ENCODE measurements at regions not wholly inside any gene's neighbourhood (a gene's known extent, or its start where the extent isn't known, plus 50 kb on each side); places are given as distances from the start of the nearest gene placed in this dataset.
"Not testable (repeated sequence)": the region's sequence is repeated elsewhere in the genome, so short reads cannot be mapped to it uniquely, and the experiment has no call there.

DNA sequence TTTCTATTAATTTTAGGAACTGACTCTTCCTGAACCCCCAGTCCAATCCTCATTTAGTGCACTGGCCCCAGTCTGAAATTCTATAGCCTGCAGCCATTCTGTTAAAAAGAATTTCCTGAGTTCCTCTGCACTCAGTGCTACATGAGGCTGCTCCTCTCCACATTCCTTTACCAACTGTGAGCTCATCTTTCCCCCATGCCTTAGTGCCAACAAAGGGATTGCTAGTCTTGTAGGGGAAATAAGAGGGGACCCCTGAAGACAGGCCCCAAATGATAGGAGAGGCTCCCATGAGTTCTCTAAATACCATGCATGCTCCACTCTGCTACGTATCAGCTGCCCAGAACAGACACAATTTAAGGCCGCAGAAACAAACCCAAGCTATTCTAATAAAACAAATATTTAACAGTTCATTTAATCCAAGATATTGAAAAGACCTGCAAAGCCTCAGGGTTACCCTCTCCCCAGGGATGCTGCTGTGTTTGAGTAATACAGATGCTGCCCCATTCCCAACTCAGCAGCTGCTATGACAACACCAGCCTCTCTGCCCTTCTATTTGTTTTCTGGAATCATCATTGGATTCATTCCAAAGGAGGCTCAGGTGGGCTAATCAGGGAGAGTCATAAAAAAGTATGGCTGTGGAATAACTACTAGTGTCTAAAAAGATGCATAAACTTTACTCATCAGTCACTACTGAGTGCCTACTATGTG is 228.5 kb downstream of the TOX3 start:
- ATAC-seq (ENCODE audit: poor library complexity), result no peak
- intact Hi-C loops (cut with DNase I), result no loop called here
- DNase-seq, result no peak

DNA sequence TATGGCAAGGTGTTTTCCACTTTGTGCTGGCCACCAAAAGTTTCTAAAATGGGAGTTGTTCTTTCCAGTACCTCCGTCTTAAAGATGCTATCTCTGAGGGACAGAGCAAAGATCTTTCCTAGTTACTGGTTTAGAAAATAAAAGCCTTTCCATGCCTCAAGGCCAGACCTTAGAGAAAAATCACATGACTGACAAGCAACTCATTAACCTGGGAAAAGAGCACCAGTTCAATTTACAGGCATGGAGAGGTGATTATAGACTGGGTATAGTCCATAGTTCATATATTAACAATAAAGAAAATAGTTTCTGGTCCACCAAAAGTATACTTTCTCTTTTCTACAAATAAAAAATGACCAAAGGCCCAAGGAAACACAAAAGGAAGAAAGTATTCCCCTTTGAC is 230.7 kb downstream of the TOX3 start:
- ATAC-seq (ENCODE audit: poor library complexity), result no peak
- no peak for DNase-seq
- intact Hi-C loops (cut with DNase I), result no loop called here

DNA sequence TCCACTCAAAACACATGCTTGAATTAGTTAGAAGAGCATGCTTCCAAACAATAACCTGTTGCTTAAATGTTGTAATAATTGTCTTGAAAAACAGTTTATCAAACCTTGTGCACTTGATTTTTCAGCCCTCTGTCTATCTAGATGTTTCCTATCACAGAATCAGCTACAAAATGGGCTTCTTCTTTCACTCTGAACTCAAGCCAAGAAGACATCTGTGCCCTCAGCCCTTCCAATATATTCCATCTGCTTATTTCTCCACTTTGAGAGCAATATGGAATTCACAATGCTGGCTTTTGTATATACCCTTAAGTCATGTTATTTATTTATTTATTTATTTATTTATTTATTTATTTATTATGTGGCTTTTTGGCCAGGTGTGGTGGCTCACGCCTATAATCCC is 234.2 kb downstream of the TOX3 start:
- intact Hi-C loops (cut with DNase I), result no loop called here
- ATAC-seq (ENCODE audit: poor library complexity), result no peak
- no peak for DNase-seq

DNA sequence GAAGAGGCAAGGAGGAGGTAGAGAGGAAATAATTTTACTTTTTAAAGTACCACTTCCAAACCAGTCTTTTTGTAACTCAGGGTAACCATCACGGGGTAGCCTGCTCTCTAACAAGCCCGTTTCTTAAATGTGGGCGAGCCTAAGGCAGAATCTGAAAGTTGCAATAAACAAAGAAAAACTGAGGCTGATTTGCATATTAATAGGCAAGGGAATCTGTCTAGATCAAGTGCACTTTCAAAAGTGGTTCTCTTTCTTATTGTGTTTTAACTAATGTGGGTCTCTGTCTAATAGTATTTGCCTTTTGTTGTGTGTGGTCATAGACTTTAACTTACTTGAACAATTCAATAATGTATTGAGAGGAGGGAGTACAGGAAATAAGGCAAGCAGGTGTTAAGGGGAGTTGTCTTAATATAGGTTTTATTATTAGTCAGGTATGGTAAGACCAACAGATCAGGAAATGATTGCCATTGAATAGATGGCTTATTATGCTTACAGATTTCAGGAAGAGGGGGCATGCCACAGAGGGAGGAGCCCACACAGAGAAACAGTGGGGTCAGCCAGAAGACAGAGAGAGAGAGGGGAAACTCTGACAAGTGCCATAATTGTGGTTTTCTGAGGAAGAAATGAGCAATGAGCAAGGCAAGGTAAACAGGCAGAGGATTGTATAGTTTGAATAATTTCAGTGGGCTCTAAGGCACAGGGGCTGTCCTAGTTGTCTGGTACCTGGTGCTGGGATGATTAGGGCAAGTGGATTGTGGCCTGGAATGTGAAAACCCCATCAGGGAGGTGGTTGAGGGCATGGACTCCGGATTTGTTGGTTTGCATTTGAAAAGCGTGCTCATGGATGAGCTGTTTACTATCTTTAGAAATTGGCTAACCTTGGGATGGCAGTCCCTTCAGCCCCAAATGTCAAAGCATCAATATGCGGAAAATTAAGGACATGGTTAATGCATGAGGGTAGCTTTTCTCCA is 237.2 kb downstream of the TOX3 start:
- intact Hi-C loops (cut with DNase I), result no loop called here
- DNase-seq, result no peak
- no peak for ATAC-seq (ENCODE audit: poor library complexity)

DNA sequence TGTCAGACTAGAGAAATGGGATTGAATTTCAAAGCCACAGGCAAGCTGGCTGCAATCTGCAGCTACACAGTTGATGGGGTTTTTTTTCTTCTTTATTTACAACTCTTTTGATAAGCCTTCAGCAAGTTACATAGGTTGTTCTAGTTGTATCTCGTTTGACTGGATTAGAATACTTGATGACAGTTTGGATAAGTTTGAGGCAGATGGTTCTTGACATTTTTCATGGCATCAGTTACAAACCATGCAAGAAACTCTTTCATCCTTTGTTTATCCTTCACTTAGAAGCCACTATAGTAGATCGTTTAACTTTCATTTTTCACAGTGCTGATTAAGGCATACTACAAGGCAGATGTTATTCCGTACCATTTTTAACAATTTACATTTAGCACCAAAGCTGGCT is 238.9 kb downstream of the TOX3 start:
- intact Hi-C loops (cut with DNase I), result no loop called here
- ATAC-seq (ENCODE audit: poor library complexity) (no peak), DNase-seq (no peak)

DNA sequence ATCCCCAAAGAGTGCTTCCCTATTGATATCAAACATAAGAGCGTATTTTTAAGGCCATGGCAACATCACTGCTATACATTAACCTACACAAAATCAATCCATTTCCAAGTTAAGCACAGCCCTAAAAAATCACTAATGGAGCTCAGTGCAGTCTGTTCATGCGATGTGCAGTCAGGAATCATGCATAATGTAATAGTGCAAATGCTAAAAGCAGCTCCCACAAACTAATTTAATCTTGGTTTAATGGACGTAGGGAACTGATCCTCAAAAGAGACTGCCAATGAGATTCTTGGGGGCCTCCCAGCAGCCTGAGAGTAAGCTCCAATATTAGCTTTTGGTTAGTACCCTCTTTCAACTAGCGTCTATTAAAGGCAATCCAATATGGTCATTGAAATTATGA is 245.9 kb downstream of the TOX3 start:
- intact Hi-C loops (cut with DNase I), result no loop called here
- DNase-seq (no peak), ATAC-seq (ENCODE audit: poor library complexity) (no peak)

DNA sequence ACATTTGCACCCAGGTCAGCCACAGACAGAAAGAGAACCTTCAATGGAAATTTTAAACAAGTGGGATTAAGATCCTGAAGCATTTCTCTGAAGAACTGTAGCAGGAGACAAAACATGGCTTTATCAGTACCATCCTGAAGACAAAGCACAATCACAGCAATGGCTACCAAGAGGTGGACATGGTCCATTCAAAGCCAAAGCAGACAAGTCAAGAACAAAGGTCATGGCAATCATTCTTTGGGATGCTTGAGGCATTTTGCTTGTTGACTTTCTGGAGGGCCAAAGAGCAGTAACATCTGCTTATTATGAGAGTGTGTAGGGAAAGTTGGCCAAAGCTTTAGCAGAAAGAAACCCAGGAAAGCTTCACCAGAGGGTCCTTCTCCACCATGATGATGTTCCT is 248.2 kb downstream of the TOX3 start:
- DNase-seq (no peak), ATAC-seq (ENCODE audit: poor library complexity) (no peak)
- intact Hi-C loops (cut with DNase I), result no loop called here

DNA sequence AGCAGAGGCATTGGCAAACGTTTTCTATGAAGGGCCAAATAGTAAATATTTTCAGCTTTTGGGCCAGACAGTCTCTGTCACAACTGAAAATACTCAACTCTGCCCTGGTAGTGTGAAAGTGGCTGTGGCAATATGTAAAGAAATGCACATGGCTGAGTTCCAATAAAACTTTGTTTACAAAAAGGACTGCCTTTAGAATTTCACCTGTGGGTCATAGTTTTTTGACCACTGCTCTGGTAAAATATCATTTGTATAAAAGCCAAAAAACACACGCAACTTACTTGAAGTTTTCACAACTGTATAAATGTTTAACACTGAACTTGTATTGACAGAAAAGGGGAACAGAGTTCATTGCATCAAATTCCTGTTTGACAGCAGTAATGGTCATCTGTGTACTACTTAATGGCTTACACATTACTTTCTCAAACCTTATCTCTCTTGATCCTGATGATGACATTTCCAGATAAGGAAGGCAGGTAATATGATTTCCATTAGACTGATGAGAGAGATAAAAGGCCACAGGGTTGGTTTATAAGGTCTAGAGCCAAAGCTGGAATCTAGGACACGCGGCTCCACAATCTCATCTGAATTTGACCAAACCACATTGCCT is 250.1 kb downstream of the TOX3 start:
- intact Hi-C loops (cut with DNase I); ATAC-seq (ENCODE audit: poor library complexity); DNase-seq: not testable (repeated sequence)

DNA sequence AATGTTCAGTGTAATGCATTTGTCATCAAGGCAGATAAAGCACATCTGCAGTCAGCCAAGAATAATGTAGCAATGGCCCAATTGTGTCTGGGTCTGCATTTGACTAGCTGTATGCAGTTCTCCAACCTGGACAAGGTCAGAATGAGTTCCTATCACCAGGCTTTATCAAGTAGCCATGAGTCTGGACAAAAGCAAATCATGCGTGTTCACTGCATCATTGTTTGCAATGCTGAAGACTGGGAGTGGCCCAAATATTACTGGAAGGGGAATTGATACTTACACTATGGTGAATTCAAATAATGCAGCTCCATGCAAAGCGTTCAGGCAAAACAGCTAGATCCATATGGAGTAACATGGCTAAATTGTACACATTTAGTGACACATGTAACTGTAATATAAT is 250.9 kb downstream of the TOX3 start:
- DNase-seq (no peak), ATAC-seq (ENCODE audit: poor library complexity) (no peak)
- intact Hi-C loops (cut with DNase I), result no loop called here

DNA sequence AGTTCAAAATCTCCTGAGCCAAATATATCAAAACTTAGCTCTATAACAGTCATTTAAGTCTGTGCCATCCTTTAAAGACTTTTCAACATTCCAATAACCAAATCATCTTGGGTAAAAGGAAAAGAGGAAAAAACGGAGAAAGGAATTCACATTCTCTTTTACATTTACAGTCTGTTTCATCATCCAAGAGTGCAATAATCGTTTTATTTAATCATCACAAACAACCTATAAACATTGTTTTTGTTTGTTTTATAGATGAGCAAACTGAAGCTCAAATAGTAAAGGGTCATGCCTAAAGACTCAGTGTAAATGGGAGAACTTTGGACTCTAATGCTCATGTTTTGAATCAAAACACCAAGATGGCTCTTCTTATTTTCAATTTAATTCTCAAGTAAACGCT is 252.3 kb downstream of the TOX3 start:
- DNase-seq (no peak), ATAC-seq (ENCODE audit: poor library complexity) (no peak)
- intact Hi-C loops (cut with DNase I), result no loop called here

DNA sequence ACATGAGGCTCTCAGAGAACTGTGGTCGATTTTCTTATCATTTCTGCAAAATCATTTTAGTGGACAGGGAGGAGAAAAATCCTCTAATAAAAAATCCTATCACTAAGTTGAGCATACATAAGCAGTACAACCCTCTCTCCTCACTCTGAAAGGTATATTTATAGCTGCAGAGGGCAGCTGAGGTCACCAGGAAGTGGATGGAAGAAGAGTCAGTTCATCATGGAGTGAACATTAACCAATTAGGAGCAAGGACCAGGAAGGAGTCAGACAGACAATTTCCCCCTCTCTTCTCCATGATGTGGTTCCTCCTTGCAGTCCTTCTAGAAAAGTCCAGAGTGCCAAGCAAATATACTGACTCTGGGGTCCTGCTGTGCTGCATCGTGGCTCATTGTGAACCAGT is 253.7 kb downstream of the TOX3 start:
- ATAC-seq (ENCODE audit: poor library complexity) (no peak), DNase-seq (no peak)
- intact Hi-C loops (cut with DNase I), result no loop called here

DNA sequence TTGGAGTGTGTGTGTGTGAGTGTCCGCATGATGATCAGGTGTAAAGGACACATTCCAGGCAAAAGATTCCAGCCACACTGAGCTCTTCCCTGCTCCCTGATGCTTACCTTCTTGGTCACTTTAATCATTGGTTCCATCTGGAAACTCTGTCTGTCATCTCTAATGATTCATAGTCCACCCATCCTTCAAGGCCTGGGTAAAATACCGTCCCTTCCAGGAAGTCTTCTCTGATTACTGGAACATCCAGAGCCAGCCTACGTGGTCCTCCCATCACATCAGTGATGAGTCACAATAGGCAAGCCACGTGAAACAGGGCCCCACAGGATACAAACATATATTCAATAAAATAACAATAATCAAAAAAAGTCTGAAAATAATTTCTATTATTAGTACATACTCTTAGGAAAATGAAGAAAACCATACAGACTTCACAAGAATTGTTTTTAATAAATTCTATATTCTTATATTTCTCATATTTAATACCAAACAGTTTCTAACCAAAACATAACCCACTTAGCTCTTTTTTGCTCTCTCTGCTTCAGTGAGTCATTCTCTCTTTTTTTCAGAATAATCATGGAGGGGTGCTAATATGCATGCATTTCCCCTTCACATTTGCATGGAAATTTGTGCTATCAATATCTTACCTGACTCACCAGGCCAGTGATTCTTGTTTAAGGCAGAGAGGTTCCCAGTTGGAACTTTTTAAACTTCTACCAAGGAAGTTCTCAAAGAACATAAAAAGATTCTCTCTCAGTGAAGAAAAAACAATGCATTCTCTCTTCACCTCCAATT is 263.2 kb downstream of the TOX3 start:
- intact Hi-C loops (cut with DNase I), result no loop called here
- DNase-seq, result no peak
- ATAC-seq (ENCODE audit: poor library complexity), result no peak

DNA sequence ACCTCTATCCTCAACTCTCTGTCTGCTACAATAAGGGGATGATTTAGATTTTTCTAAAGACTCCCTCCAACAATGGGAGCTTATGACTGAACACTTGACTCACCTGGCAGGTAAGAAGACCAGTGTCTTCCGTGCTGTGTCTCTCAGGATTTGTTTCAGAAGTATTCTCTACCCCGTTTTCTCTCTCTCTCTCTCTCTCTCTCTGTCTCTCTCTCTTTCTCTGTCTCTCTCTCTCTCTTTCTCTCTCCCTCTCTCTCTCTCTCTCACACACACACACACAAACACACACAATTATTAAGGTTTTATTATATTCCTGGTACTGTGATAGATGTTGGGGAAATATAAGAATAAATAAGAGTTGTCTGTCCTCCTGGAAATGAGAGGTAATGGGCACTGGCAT is 263.9 kb downstream of the TOX3 start:
- intact Hi-C loops (cut with DNase I), result no loop called here
- ATAC-seq (ENCODE audit: poor library complexity) (no peak), DNase-seq (no peak)

DNA sequence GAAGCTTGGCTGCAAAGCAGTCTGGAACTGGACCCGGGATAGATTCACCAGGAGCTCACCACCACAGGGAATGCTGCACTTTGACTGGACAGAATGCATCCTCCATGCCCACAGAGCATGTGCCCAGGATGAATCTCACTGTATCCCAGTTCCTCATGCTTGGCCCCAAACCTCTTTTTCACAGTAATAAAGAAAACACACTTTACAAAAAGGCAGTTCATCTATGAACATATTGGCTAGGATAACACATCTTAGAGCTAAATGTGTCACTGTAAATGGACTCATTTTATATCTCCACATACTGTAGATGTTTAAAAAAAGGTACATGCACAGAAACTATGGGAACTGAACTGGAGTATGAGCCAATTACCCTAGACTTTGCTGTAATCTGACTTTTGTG is 266.9 kb downstream of the TOX3 start:
- DNase-seq (no peak), ATAC-seq (ENCODE audit: poor library complexity) (no peak)
- intact Hi-C loops (cut with DNase I), result no loop called here

DNA sequence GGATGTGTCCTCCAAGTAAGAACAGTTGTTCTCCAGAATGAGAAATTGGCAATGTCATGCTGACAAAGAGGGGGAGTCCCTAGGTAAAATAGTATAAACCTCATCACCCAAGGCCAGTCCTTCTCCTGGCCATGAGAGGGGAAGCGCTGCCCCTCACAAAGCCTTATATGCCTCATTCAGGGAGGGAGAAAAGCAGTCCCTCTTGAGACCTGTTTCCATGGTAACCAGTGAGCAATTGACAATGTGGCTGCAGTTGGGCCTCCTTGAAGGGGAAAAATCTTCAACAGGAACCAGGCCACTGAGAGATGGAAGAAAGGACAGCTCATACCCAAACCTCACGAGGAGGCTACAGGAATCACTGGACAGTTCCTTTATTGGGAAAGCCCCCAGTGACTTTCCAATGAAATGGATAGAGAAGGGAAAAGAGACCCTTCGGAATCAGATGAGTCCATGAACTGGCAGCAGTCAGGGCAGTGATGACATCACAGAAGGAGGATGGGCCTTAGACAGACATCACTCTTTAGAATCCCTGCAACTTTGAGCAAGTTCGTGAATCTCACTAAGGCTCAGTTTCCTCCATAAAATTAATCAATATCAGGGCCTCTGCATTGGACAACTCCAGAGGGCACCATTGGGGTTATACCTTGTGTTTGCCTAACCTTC is 275.7 kb downstream of the TOX3 start:
- intact Hi-C loops (cut with DNase I), result no loop called here
- DNase-seq (no peak), ATAC-seq (ENCODE audit: poor library complexity) (no peak)

DNA sequence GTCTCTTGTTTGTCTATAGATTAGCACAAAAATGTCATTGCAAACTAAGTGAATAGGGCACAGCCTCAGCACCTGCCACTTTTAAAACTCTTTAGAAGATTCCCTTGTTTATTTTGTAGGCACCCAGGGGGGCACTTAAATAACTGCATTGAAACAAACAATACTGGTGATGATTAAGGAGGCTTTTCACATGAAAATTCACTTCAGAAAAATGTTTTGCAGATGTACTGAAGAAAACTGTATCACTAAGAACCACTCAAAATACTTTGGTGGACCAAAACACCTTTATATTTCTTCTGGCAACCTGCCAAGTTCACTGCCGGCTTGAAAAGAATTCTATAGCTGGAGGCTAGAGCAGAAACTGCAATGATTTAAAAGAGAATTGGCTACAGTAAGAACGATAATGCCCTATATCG is 281.5 kb downstream of the TOX3 start:
- DNase-seq, result no peak
- intact Hi-C loops (cut with DNase I), result no loop called here
- no peak for ATAC-seq (ENCODE audit: poor library complexity)

DNA sequence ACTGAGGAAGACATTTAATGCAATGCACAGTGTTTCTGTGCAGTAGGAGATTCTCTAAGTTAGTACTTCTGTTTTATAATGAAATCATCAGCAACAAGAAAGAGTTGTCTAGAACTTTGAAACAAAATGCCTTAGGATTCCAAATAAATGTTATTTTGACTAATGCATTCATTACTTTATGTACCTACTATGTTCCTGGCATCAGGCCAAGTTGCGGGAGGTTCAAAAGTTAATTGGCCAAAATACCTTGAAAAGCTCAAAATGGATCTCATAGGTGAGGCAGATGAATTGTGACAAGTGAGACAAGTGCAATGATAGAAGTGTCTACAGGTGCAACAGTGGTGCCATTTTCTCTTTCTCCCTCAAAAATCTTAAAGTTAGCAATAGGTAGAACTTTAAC is 289.4 kb downstream of the TOX3 start:
- ATAC-seq (ENCODE audit: poor library complexity) (no peak), DNase-seq (no peak)
- intact Hi-C loops (cut with DNase I), result no loop called here

DNA sequence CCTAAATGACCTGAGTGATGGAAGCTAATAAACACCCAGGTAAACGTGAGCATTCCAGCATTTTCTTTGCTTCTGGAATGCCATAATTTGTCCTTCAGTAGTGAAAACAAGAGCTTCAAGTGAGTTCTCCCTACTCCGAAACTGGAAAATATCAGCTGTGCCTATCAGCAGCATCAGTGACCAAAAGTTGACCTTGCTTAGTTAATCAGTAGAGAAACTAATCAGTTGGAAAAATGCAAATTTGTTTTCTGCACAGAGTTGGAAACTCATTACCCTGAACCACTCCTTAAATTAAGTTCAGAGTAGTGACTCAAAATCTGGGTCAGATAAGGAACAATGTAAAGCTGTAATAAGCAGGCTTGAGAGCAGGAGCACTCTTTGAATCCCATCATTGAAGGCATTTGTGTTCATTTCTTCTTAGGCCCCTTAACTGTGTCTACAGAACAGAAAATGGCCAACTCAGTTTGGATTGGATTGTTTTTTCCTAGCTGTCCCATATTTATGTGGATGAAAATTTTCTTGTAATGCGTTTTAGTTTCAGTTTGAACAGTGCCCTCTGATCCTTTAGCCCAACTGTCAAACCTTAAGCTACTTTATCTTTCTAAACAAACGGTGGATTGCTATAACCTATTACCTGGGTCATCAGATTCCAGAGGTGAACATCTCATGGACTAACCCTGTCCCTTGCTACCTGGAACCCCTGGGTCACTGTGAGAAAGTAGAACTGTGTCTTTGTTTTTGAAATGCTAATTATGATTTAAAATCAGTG is 290.4 kb downstream of the TOX3 start:
- ATAC-seq (ENCODE audit: poor library complexity) (no peak), DNase-seq (no peak)
- intact Hi-C loops (cut with DNase I), result no loop called here
